Activated CD8-positive, alpha-beta memory T cell treated with anti-CD3 and anti-CD28 coated beads, Interleukin-2, amount 50 U/mL, for 1 hour (primary cell): ENCODE measurements at regions not wholly inside any gene's neighbourhood (a gene's known extent, or its start where the extent isn't known, plus 50 kb on each side); places are given as distances from the start of the nearest gene placed in this dataset.

ENCODE experiments used
- DNase-seq: peaks from one replicate; pipeline ENCODE4 v3.0.0-alpha.2; 2020; ENCODE audit errors: extremely low read depth

DNA sequence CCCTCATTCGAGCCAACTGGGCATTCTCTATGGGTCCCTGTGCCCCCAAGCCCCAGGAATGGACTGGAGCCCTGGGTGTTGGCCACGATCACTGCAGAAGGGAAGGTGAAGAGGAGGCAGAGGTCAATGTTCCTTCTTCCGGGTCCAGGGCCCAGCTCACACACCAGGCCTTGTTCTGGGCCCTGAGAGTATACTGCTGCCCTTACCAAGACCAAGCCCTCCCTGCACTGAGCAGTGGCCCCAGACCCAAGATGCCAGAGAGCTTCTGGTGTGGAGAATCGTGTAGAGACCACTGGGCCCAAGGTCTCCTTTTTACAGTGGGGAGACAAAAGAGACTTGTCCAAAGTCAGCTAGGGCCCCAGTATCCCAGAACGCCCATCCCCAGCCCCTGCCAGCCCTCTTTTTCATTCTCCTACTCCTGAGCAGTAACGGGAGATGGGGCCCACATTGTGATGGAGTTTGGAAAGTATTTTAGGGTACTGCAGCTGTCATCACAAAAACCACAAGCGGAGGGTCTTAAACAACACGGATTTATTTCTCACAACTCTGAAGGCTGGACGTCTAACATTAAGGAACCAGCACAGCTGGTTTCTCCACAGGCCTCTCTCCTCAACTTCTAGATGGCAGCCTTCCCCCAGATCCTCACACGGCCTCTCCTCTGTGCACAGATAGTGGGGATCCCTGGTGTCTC is 79.4 kb downstream of the PDGFA start:
- no peak for DNase-seq

DNA sequence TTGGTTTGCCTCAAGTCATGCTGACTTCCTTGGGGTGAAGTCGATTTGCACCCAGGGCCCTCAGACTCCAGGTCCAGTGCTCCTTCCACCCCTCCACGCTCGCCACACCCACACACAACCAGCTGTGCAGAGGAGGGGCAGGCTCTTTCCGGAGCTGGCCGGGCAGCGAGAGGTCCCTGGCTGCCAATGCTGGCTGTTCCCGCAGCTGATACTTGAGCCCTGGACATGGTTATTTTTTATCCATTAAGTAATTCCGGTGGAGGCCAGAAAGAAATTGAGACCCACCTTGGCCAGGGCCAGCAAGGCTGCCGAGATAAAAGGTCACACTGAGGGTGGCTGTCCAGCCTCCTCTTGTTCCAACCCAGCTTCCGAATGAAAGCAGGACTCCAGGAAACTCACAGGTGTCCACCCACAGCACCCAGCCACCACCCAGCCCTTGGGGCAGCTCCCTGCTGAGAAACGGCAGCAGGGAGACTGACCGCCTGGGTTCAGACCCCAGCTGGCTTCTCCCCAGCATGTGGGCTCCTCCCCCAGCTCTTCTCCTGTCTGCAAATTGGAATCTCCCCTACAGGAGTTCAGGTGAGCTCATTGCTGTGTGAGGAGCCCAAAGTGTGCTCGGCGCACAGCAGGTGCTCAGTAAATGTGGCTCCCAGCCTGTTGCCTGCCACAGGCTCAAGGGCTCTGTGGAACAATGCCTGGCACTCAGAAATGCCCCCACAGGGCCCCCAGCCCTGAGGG is 77.8 kb downstream of the PDGFA start:
- DNase-seq = no peak

DNA sequence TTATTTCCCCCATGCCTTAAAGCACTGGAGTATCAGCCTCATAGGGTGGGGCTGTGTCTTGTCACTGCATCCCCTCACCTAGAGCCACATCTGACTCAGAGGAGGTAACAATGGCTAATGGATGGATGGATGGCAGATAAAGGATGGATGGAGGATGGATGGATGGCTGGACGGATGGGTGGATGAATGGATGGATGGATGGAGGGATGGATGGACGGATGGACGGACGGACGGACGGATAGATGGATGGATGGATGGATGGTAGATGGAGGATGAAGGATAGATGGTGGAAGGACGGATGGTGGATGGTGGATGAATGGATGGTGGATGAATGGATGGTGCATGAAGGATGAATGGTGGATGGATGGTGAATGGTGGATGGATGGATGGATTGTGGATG is 77.2 kb downstream of the PDGFA start:
- no peak for DNase-seq

DNA sequence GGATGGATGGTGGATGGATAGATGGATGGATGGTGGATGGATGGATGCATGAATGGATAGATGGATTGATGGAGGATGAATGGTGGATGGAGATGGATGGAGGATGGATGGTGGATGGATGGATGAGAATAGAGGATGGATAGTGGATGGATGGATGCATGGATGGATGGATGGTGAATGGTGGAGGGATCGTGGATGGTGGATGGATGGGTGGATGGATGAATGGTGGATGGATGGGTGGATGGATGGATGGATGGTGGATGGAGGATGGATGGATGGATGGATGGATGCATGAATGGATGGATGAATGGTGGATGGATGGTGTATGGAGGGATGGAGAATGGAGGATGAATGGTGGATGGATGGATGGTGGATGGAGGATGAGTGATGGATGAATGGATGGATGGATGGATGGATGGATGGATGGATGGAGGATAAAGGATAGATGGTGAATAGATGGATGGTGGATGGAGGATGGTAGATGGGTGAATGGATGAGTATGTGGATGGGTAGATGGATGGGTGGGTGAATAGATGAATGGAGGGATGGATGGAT is 76.3 kb downstream of the PDGFA start:
- no peak for DNase-seq

DNA sequence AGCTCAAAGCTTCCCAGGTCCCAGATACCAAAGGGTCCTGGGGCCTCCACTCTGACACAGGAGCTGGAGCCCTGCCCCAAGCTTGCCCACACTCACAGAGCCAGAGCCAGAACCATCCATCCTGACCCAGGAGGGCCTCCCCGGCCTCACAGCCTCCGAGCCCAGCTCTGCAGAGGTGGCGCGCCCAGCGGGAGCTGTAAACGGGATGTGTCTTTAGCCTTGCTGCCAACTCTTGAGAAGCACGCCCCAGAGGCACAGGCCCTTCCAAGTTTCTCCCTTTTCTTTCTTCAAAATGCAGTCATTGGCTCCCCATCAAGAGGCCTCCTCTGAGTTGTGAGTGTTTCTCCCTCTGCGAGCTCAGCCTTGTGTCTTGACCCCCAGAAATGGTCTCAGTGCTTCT is 75.0 kb downstream of the PDGFA start:
- no peak for DNase-seq

DNA sequence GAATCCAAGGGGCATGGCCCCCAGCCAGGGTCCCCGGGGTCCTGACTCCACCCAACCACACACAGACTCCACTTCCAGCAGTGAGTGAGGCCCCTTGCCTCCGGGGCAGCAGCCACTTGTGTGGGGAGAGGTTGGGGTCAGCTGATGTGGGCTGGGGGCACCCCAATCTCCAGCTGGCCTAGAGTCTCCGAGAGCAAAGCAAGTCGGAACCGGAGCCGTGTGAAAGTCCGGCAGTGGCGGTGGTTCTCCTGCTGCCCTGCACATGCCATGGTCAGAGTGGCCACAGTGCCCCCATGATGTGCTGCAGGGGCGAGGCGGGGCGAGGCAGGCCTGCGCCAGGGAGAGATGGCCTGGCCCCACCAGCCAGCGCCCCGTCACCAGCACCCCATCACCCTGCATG is 74.6 kb downstream of the PDGFA start:
- DNase-seq = no peak

DNA sequence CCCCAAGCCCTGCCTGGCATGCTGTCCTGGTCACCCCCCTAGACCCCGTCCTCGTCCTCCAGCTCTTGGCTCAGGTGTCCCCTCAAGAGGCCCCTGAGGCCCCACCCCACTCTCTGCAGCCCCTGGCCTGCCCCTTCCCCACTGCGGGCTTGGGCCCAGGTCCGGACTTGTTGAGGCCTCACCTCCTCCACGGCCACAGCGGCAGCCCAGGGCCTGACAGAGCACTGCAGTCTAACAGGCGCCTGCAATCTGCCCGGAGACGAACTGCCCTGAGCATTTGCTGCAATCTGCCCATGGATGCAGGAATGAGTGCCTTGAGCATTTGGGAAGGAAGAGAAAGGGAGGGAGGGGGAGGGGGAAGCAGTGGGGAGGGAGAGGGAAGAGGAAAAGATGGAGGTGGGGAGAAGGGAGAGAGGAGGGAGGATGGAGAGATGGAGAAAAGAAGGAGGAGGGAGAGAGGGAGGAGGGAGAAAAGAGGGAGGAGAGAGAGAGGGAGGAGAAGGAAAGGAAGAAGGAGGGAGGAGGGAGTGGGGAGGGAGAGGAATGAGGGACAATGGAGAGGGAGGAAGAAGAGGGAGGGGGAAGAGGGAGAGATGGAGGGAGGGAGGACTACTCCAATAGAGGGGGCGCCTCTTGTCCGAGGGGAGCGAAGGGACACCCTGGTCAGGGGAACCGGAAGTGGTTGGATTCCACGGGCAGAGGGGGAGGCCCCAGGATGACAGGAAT is 73.9 kb downstream of the PDGFA start:
- DNase-seq = no peak

DNA sequence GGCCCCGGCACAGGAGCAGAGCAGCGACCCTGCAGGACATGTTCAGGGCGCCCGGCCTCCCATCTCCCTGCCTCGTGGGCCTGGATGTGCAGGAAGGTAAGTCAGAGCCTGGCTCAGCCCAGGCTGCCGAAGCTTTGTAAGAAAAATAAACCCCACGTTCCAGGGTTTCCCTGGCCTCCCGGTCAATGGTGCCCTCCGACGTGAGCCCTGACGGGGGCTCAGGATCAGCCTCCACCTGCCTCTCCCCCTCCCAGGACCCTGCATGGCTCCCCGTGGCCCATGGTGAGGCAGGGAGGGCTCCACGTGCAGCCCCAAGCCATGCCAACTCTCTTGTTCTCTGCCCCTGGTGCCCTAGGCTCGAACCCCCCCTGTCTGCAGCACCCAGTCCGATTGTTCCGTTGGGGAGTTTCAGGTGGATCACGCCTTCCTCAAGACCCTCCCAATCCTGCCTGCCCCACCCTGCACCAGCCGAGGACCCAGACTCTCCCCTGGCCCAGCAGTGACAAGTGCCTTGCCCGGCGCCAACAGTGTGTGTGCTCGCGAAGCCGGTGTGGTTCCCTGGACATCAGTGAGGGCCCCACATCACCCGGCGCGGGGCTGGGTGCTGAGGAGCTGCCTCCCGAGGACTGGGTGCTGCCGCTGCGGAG is 73.2 kb downstream of the PDGFA start:
- DNase-seq = no peak
